H9 (cell line): ENCODE measurements at regions not wholly inside any gene's neighbourhood (a gene's known extent, or its start where the extent isn't known, plus 50 kb on each side); places are given as distances from the start of the nearest gene placed in this dataset.

Experiments
- DNase-seq: peaks from one replicate; pipeline ENCODE4 v3.0.0-alpha.2; 2017
- H2AFZ ChIP-seq: one replicate; pipeline ENCODE4 v1.6.1; 2013; ENCODE audit warnings: mild to moderate bottlenecking, low read length, control low read depth, moderate library complexity
- H2AK5ac ChIP-seq: 2 replicates; pipeline ENCODE4 v1.6.1; 2013; ENCODE audit warnings: low read length, control low read depth, mixed read lengths; ENCODE audit not compliant: insufficient read length
- H2BK120ac ChIP-seq: one replicate; pipeline ENCODE4 v1.6.1; 2013; ENCODE audit warnings: low read depth, mild to moderate bottlenecking, low read length, control low read depth, inconsistent platforms; ENCODE audit not compliant: poor library complexity, severe bottlenecking
- H2BK12ac ChIP-seq: 2 replicates; pipeline ENCODE4 v1.6.1; 2013; ENCODE audit warnings: low read length, control low read depth, mixed read lengths, low read depth; ENCODE audit not compliant: insufficient read length
- H2BK15ac ChIP-seq: 2 replicates; pipeline ENCODE4 v1.6.1; 2013; ENCODE audit warnings: low read depth, low read length, control low read depth
- H2BK20ac ChIP-seq: one replicate; pipeline ENCODE4 v1.6.1; 2013; ENCODE audit warnings: low read depth, mild to moderate bottlenecking, low read length, control low read depth, inconsistent platforms; ENCODE audit not compliant: poor library complexity, severe bottlenecking
- H2BK5ac ChIP-seq: 2 replicates; pipeline ENCODE4 v1.6.1; 2013; ENCODE audit warnings: low read length, control low read depth, mixed read lengths; ENCODE audit not compliant: insufficient read length
- H3K14ac ChIP-seq: 2 replicates; pipeline ENCODE4 v1.6.1; 2013; ENCODE audit warnings: low read length, control low read depth; ENCODE audit not compliant: insufficient read depth
- H3K18ac ChIP-seq: 2 replicates; pipeline ENCODE4 v1.6.1; 2013; ENCODE audit warnings: low read depth, mild to moderate bottlenecking, mixed read lengths, low read length, control low read depth; ENCODE audit not compliant: insufficient read length
- H3K23ac ChIP-seq: 2 replicates; pipeline ENCODE4 v1.6.1; 2013; ENCODE audit warnings: low read length, control low read depth, mixed read lengths, low read depth; ENCODE audit not compliant: insufficient read length
- H3K23me2 ChIP-seq: 2 replicates; pipeline ENCODE4 v1.6.1; 2013; ENCODE audit warnings: low read depth, mild to moderate bottlenecking, mixed read lengths, low read length, control low read depth; ENCODE audit not compliant: insufficient read length, poor library complexity, severe bottlenecking
- H3K27ac ChIP-seq: 2 replicates; pipeline ENCODE4 v1.5.1; 2013; ENCODE audit warnings: low read length, control low read depth, mixed read lengths, low read depth; ENCODE audit not compliant: insufficient read length
- H3K27me3 ChIP-seq: 2 replicates; pipeline ENCODE4 v1.6.1; 2013; ENCODE audit warnings: low read length, control low read depth, inconsistent platforms; ENCODE audit not compliant: insufficient read depth
- H3K4ac ChIP-seq: 2 replicates; pipeline ENCODE4 v1.6.1; 2013; ENCODE audit warnings: low read depth, mild to moderate bottlenecking, control low read depth, inconsistent platforms, low read length, moderate library complexity
- H3K4me1 ChIP-seq: 2 replicates; pipeline ENCODE4 v1.6.1; 2013; ENCODE audit warnings: low read length, control low read depth, inconsistent platforms; ENCODE audit not compliant: insufficient read depth
- H3K4me2 ChIP-seq: 2 replicates; pipeline ENCODE4 v1.6.1; 2013; ENCODE audit warnings: low read length, control low read depth, mixed read lengths; ENCODE audit not compliant: insufficient read length, insufficient read depth
- H3K56ac ChIP-seq: 2 replicates; pipeline ENCODE4 v1.6.1; 2013; ENCODE audit warnings: low read depth, mild to moderate bottlenecking, mixed read lengths, low read length, control low read depth; ENCODE audit not compliant: insufficient read length
- H3K79me1 ChIP-seq: 2 replicates; pipeline ENCODE4 v1.6.1; 2013; ENCODE audit warnings: low read depth, mild to moderate bottlenecking, moderate library complexity, low read length, control low read depth, inconsistent platforms; ENCODE audit not compliant: insufficient read depth, poor library complexity, severe bottlenecking
- H3K79me2 ChIP-seq: 2 replicates; pipeline ENCODE4 v1.6.1; 2013; ENCODE audit warnings: low read length, control low read depth, inconsistent platforms; ENCODE audit not compliant: insufficient read depth
- H3K9ac ChIP-seq: 2 replicates; pipeline ENCODE4 v1.6.1; 2013; ENCODE audit warnings: low read length, control low read depth, mixed read lengths; ENCODE audit not compliant: insufficient read length; ENCODE audit errors: extremely low read depth
- H3K9me3 ChIP-seq: one replicate; pipeline ENCODE4 v1.6.1; 2013; ENCODE audit warnings: low read depth, low read length, inconsistent platforms; ENCODE audit not compliant: control insufficient read depth
- H3T11ph ChIP-seq: one replicate; pipeline ENCODE4 v1.6.1; 2013; ENCODE audit warnings: mild to moderate bottlenecking, low read length, control low read depth, inconsistent platforms
- H4K20me1 ChIP-seq: one replicate; pipeline ENCODE4 v1.6.1; 2013; ENCODE audit not compliant: control insufficient read depth, insufficient read length, insufficient read depth
- H4K5ac ChIP-seq: 2 replicates; pipeline ENCODE4 v1.6.1; 2013; ENCODE audit warnings: low read depth, mild to moderate bottlenecking, mixed read lengths, low read length, control low read depth; ENCODE audit not compliant: insufficient read length
- H4K8ac ChIP-seq: replicated peaks from 2 replicates; pipeline ENCODE4 v1.6.1; 2013; ENCODE audit warnings: low read length, control low read depth, mixed read lengths, low read depth; ENCODE audit not compliant: insufficient read length
- H4K91ac ChIP-seq: 2 replicates; pipeline ENCODE4 v1.6.1; 2013; ENCODE audit warnings: low read depth, mild to moderate bottlenecking, moderate library complexity, mixed read lengths, low read length, control low read depth; ENCODE audit not compliant: insufficient read length
- H3K27ac Mint-ChIP-seq, 3 experiments: 2 replicates in 2 of 3; 3 replicates in 1 of 3; pipeline ENCODE4 v1.8.0; 2020 to 2021; ENCODE audit warnings: mixed read lengths in 3 of 3, mild to moderate bottlenecking in 1 of 3, moderate library complexity in 1 of 3
- H3K27me3 Mint-ChIP-seq: 2 replicates; pipeline ENCODE4 v1.8.0; 2021; ENCODE audit warnings: low read depth, mild to moderate bottlenecking, moderate library complexity, mixed read lengths
- H3K36me3 Mint-ChIP-seq, 3 experiments: 2 replicates in 2 of 3; 3 replicates in 1 of 3; pipeline ENCODE4 v1.8.0; 2020 to 2021; ENCODE audit warnings: low read depth in 3 of 3, mixed read lengths in 3 of 3; ENCODE audit not compliant: insufficient read depth in 1 of 3
- H3K4me1 Mint-ChIP-seq, 2 experiments: 2 replicates each; pipeline ENCODE4 v1.8.0; 2020; ENCODE audit warnings: mixed read lengths in 2 of 2
- H3K4me3 Mint-ChIP-seq, 2 experiments: 2 replicates in 1 of 2; 3 replicates in 1 of 2; pipeline ENCODE4 v1.8.0; 2020 to 2021; ENCODE audit warnings: mild to moderate bottlenecking in 2 of 2, mixed read lengths in 2 of 2, moderate library complexity in 1 of 2
- H3K9me3 Mint-ChIP-seq, 2 experiments: 2 replicates in 1 of 2; 3 replicates in 1 of 2; pipeline ENCODE4 v1.8.0; 2020; ENCODE audit warnings: mild to moderate bottlenecking in 2 of 2, mixed read lengths in 2 of 2, moderate library complexity in 1 of 2
- WGBS: extraction: QIAGEN DNeasy Blood & Tissue Kit; methylation state at CpG from one replicate; pipeline ENCODE4 v1.1.7; 2013; ENCODE audit warnings: missing lambda C conversion rate, low lambda C conversion rate, mixed read lengths; ENCODE audit not compliant: insufficient read length; ENCODE audit errors: extremely low coverage; 5-methylcytosine and 5-hydroxymethylcytosine counted together
- TF ChIP-seq, protein P1 (sequence below): fragments of 200-600 bp; sonication (generic); conservative IDR thresholded peaks from 3 replicates; pipeline ENCODE4 v1.8.0; 2021; ENCODE audit warnings: antibody characterized with exemption, mild to moderate bottlenecking

DNA sequence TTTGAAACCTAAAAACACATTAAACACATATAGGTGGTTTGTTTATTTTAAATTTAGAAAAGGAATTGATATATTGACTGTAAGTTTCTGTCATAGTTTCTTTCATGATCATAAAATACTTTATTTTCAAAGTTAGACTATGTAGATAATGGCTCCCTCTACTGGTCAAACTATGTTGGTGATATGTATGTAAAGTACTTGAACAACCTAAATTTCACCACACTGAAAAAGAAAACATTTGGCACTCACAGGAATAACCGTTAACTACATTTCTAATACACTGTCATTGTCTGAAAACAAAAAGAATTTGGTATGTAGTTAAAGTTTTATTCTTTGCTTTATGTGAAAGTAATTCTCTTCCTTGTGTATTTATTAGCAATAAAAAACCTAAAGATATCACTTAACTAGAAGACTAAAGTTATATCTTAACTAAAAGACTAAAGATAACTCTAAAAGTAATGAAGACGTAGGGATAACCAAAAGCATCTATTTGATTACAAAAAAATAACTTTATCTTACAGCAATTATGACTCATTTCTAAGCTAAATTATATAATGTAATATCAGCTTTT, 427.5 kb downstream of the VGLL3 start:
- Histone ChIP-seq H2BK15ac (no peak overlapping the region), H3K18ac (no peak overlapping the region), H3K27me3 (no peaks in the 10 kb centered on the region), H3K23me2 (no peaks in the 10 kb centered on the region), H3K4me1 (no peaks in the 10 kb centered on the region), H2AFZ (no peak overlapping the region), H3K27ac (no peak overlapping the region), H2BK20ac (no peak overlapping the region), H2AK5ac (no peak overlapping the region), H3T11ph (no peak overlapping the region), H3K4ac (no peak overlapping the region), H3K79me2 (no peaks in the 10 kb centered on the region), H3K4me2 (no peak overlapping the region), H3K23ac (no peak overlapping the region), H3K14ac (no peak overlapping the region), H2BK12ac (no peak overlapping the region), H3K9me3 (no peaks in the 10 kb centered on the region), H2BK120ac (no peak overlapping the region), H3K9ac (no peak overlapping the region), H4K20me1 (no peaks in the 10 kb centered on the region), H3K79me1 (no peaks in the 10 kb centered on the region), H4K91ac (no peak overlapping the region), H3K56ac (no peak overlapping the region), H4K5ac (no peak overlapping the region), H4K8ac (no peak overlapping the region), H2BK5ac (no peak overlapping the region)
- Mint-ChIP-seq H3K9me3 (peaks cover 3 to 7% of the 10 kb centered on the region in 2 experiments; a peak in 4 of 5 replicates), H3K27ac (no peak overlapping the region), H3K4me3 (no peak overlapping the region), H3K27me3 (no peaks in the 10 kb centered on the region), H3K4me1 (peaks cover 17 to 20% of the 10 kb centered on the region in 2 experiments), H3K36me3 (peaks cover under 1 to 18% (median 6%) of the 10 kb centered on the region in 3 experiments)
- TF ChIP-seq, protein P1, sequence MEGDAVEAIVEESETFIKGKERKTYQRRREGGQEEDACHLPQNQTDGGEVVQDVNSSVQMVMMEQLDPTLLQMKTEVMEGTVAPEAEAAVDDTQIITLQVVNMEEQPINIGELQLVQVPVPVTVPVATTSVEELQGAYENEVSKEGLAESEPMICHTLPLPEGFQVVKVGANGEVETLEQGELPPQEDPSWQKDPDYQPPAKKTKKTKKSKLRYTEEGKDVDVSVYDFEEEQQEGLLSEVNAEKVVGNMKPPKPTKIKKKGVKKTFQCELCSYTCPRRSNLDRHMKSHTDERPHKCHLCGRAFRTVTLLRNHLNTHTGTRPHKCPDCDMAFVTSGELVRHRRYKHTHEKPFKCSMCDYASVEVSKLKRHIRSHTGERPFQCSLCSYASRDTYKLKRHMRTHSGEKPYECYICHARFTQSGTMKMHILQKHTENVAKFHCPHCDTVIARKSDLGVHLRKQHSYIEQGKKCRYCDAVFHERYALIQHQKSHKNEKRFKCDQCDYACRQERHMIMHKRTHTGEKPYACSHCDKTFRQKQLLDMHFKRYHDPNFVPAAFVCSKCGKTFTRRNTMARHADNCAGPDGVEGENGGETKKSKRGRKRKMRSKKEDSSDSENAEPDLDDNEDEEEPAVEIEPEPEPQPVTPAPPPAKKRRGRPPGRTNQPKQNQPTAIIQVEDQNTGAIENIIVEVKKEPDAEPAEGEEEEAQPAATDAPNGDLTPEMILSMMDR = peak; percentile 85
- no CpG with 5 or more reads among the region's 2 CpGs for WGBS
- DNase-seq = no peak
